ENCODE measurements at regions not wholly inside any gene's neighbourhood (a gene's known extent, or its start where the extent isn't known, plus 50 kb on each side); places are given as distances from the start of the nearest gene placed in this dataset.
"Not testable (repeated sequence)": the region's sequence is repeated elsewhere in the genome, so short reads cannot be mapped to it uniquely, and the experiment has no call there.

- 47 to 51% methylated on average over 6 of the region's 6 CpGs for WGBS, 2 donors
- ATAC-seq (ENCODE audit: insufficient read depth, low FRiP score) = no peak
Measured at GRCh38 chr3:154872074-154872473, 208.0 kb upstream of the MME start.

GRCh38 chr3:154864947-154865346 lies 215.2 kb upstream of the MME start:
- Histone ChIP-seq H3K4me1 (ENCODE audit: control insufficient read depth in 5 of 5, insufficient read depth in 5 of 5, low read length in 5 of 5) (peaks cover 0 to 28% (median 0%) of the 10 kb centered on the region in 5 donors), H3K9me3 (ENCODE audit: control insufficient read depth in 4 of 4, insufficient read depth in 3 of 4, low read length in 3 of 4) (no peaks in the 10 kb centered on the region), H3K4me3 (no peak overlapping the region), H3K9ac (ENCODE audit: insufficient read depth in 1 of 2, low read length in 2 of 2) (no peak overlapping the region), H3K27me3 (ENCODE audit: control insufficient read depth in 3 of 3, insufficient read depth in 3 of 3, low read length in 2 of 3) (no peaks in the 10 kb centered on the region), H3K36me3 (ENCODE audit: control insufficient read depth in 4 of 4, insufficient read depth in 4 of 4, low read length in 4 of 4) (no peaks in the 10 kb centered on the region), H3K27ac (ENCODE audit: low read depth in 1 of 2, low read length in 1 of 2) (no peak overlapping the region)
- DNase-seq (peak; percentile 66 to 97 (median 95)), ATAC-seq (ENCODE audit: insufficient read depth, low FRiP score) (no peak)
- no peak for TF ChIP-seq CTCF (IDR thresholded peaks at IDR 0.05; ENCODE audit: control extremely low read depth, extremely low read depth)
- WGBS, 2 donors = 55 to 78% methylated on average over 1 of the region's 1 CpG

More at GRCh38 chr3:154872074-154872473, 208.0 kb upstream of the MME start:
- H3K4me1 ChIP-seq (ENCODE audit: control insufficient read depth in 5 of 5, insufficient read depth in 5 of 5, low read length in 5 of 5) = peaks cover 0 to 4% (median 0%) of the 10 kb centered on the region in 5 donors
- DNase-seq = no peak
- H3K9me3 ChIP-seq (ENCODE audit: control insufficient read depth in 4 of 4, insufficient read depth in 3 of 4, low read length in 3 of 4) = peaks cover 0 to 2% (median 0%) of the 10 kb centered on the region in 4 donors
- no peaks in the 10 kb centered on the region for H3K27me3 ChIP-seq (ENCODE audit: control insufficient read depth in 3 of 3, insufficient read depth in 3 of 3, low read length in 2 of 3)
- no peak overlapping the region for H3K27ac ChIP-seq (ENCODE audit: low read depth in 1 of 2, low read length in 1 of 2)
- no peaks in the 10 kb centered on the region for H3K36me3 ChIP-seq (ENCODE audit: control insufficient read depth in 4 of 4, insufficient read depth in 4 of 4, low read length in 4 of 4)
- TF ChIP-seq CTCF (IDR thresholded peaks at IDR 0.05; ENCODE audit: control extremely low read depth, extremely low read depth) = no peak
- no peak overlapping the region for H3K9ac ChIP-seq (ENCODE audit: insufficient read depth in 1 of 2, low read length in 2 of 2)
- no peak overlapping the region for H3K4me3 ChIP-seq

GRCh38 chr3:154862265-154862664 lies 217.9 kb upstream of the MME start:
- H3K27ac ChIP-seq (ENCODE audit: low read depth in 1 of 2, low read length in 1 of 2) = no peak overlapping the region
- no peaks in the 10 kb centered on the region for H3K36me3 ChIP-seq (ENCODE audit: control insufficient read depth in 4 of 4, insufficient read depth in 4 of 4, low read length in 4 of 4)
- no peaks in the 10 kb centered on the region for H3K27me3 ChIP-seq (ENCODE audit: control insufficient read depth in 3 of 3, insufficient read depth in 3 of 3, low read length in 2 of 3)
- no peak for TF ChIP-seq CTCF (IDR thresholded peaks at IDR 0.05; ENCODE audit: control extremely low read depth, extremely low read depth)
- no peak overlapping the region for H3K4me3 ChIP-seq
- DNase-seq (no peak), ATAC-seq (ENCODE audit: insufficient read depth, low FRiP score) (no peak)
- H3K4me1 ChIP-seq (ENCODE audit: control insufficient read depth in 5 of 5, insufficient read depth in 5 of 5, low read length in 5 of 5) = peaks cover 0 to 27% (median 0%) of the 10 kb centered on the region in 5 donors
- H3K9ac ChIP-seq (ENCODE audit: insufficient read depth in 1 of 2, low read length in 2 of 2) = no peak overlapping the region
- H3K9me3 ChIP-seq (ENCODE audit: control insufficient read depth in 4 of 4, insufficient read depth in 3 of 4, low read length in 3 of 4) = peaks cover 0 to 5% (median 0%) of the 10 kb centered on the region in 4 donors

GRCh38 chr3:154852998-154853397 lies 227.1 kb upstream of the MME start:
- DNase-seq; H3K27ac ChIP-seq (ENCODE audit: low read depth in 1 of 2, low read length in 1 of 2); H3K36me3 ChIP-seq (ENCODE audit: control insufficient read depth in 4 of 4, insufficient read depth in 4 of 4, low read length in 4 of 4); ATAC-seq (ENCODE audit: insufficient read depth, low FRiP score); H3K9ac ChIP-seq (ENCODE audit: insufficient read depth in 1 of 2, low read length in 2 of 2); H3K4me1 ChIP-seq (ENCODE audit: control insufficient read depth in 5 of 5, insufficient read depth in 5 of 5, low read length in 5 of 5); H3K9me3 ChIP-seq (ENCODE audit: control insufficient read depth in 4 of 4, insufficient read depth in 3 of 4, low read length in 3 of 4); H3K27me3 ChIP-seq (ENCODE audit: control insufficient read depth in 3 of 3, insufficient read depth in 3 of 3, low read length in 2 of 3); H3K4me3 ChIP-seq: not testable (repeated sequence)
- WGBS, 2 donors = 89 to 92% methylated on average over 3 of the region's 3 CpGs
